Nephron (organoid): ENCODE measurements at regions not wholly inside any gene's neighbourhood (a gene's known extent, or its start where the extent isn't known, plus 50 kb on each side); places are given as distances from the start of the nearest gene placed in this dataset.

ENCODE experiments used
- H3K27ac Mint-ChIP-seq, 3 experiments: 2 replicates each; pipeline ENCODE4 v1.8.0; 2020; ENCODE audit warnings: mixed read lengths in 3 of 3, mild to moderate bottlenecking in 2 of 3, moderate library complexity in 1 of 3
- H3K27me3 Mint-ChIP-seq: 2 replicates; pipeline ENCODE4 v1.8.0; 2021; ENCODE audit warnings: low read depth, mild to moderate bottlenecking, moderate library complexity, mixed read lengths
- H3K36me3 Mint-ChIP-seq: 2 replicates; pipeline ENCODE4 v1.8.0; 2020; ENCODE audit warnings: low read depth, mixed read lengths
- H3K4me1 Mint-ChIP-seq: 2 replicates; pipeline ENCODE4 v1.8.0; 2020; ENCODE audit warnings: mixed read lengths
- H3K4me3 Mint-ChIP-seq, 3 experiments: 2 replicates each; pipeline ENCODE4 v1.8.0; 2020; ENCODE audit warnings: mild to moderate bottlenecking in 3 of 3, mixed read lengths in 3 of 3, moderate library complexity in 2 of 3
- H3K9me3 Mint-ChIP-seq: 2 replicates; pipeline ENCODE4 v1.8.0; 2020; ENCODE audit warnings: mixed read lengths
- TF ChIP-seq, protein P1 (sequence below), 3 experiments: fragments of 200-600 bp; sonication (generic); IDR thresholded peaks; one replicate each; pipeline ENCODE4 v1.5.0; 2021; ENCODE audit warnings: antibody characterized with exemption in 3 of 3; ENCODE audit not compliant: unreplicated experiment in 3 of 3

- no peaks in the 10 kb centered on the region for H3K27me3 Mint-ChIP-seq
- H3K4me1 Mint-ChIP-seq: no peaks in the 10 kb centered on the region
- H3K36me3 Mint-ChIP-seq: no peaks in the 10 kb centered on the region
These were observed 60.8 kb upstream of the ARRDC3 start for GRCh38 chr5:91443761-91444467.

DNA sequence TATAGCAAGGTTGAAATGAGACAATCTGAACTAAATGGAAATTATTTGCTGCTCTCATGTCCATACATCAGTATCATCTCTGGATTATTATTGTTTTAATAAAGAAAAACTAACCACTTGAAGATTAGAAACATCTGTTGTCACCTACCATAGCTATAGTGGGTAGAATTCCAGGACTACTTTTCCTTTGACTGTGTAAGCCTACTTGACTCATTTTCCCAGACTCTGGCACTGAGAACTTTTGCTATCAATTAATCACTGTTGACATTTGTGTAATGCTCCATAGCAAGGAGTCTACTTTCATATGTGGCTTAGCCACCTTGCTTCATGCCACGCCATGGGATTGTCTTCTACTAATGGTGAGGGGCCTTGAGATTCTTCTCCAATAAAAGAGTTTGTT lies 59.9 kb upstream of the ARRDC3 start:
- TF ChIP-seq, protein P1, sequence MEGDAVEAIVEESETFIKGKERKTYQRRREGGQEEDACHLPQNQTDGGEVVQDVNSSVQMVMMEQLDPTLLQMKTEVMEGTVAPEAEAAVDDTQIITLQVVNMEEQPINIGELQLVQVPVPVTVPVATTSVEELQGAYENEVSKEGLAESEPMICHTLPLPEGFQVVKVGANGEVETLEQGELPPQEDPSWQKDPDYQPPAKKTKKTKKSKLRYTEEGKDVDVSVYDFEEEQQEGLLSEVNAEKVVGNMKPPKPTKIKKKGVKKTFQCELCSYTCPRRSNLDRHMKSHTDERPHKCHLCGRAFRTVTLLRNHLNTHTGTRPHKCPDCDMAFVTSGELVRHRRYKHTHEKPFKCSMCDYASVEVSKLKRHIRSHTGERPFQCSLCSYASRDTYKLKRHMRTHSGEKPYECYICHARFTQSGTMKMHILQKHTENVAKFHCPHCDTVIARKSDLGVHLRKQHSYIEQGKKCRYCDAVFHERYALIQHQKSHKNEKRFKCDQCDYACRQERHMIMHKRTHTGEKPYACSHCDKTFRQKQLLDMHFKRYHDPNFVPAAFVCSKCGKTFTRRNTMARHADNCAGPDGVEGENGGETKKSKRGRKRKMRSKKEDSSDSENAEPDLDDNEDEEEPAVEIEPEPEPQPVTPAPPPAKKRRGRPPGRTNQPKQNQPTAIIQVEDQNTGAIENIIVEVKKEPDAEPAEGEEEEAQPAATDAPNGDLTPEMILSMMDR (IDR thresholded peaks at IDR 0.05; ENCODE audit: unreplicated experiment in 3 of 3): no peak
- no peaks in the 10 kb centered on the region for H3K4me1 Mint-ChIP-seq
- no peak overlapping the region for H3K4me3 Mint-ChIP-seq
- no peaks in the 10 kb centered on the region for H3K36me3 Mint-ChIP-seq
- H3K9me3 Mint-ChIP-seq: no peaks in the 10 kb centered on the region
- no peaks in the 10 kb centered on the region for H3K27me3 Mint-ChIP-seq
- H3K27ac Mint-ChIP-seq: no peak overlapping the region

More at GRCh38 chr5:91443761-91444467, 60.8 kb upstream of the ARRDC3 start:
- TF ChIP-seq, protein P1 (IDR thresholded peaks at IDR 0.05; ENCODE audit: unreplicated experiment in 3 of 3): no peak
- H3K9me3 Mint-ChIP-seq: no peaks in the 10 kb centered on the region
- no peak overlapping the region for H3K27ac Mint-ChIP-seq
- no peak overlapping the region for H3K4me3 Mint-ChIP-seq

DNA sequence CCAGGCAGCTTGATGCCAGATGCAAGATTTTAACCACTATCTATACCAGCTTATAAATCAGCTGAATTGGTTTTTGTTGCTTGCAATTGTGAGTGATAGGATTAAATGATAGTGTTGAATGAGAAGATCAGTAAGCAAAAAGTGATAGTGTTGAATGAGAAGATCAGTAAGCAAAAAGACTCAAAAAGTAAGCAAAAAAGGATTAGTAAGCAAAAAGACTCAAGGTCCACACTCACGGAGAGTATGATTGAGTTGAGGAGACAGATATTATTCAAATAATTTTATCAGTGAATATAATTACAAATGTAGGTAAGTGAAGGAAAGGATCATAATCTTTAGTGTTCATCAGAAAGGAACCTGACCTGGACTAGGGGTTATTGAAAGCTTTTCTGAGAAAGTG lies 58.0 kb upstream of the ARRDC3 start:
- no peaks in the 10 kb centered on the region for H3K36me3 Mint-ChIP-seq
- no peaks in the 10 kb centered on the region for H3K9me3 Mint-ChIP-seq
- TF ChIP-seq, protein P1 (IDR thresholded peaks at IDR 0.05; ENCODE audit: unreplicated experiment in 3 of 3): no peak
- H3K4me3 Mint-ChIP-seq: no peak overlapping the region
- H3K27ac Mint-ChIP-seq: no peak overlapping the region
- H3K27me3 Mint-ChIP-seq: no peaks in the 10 kb centered on the region
- no peaks in the 10 kb centered on the region for H3K4me1 Mint-ChIP-seq

- Mint-ChIP-seq H3K4me1 (no peaks in the 10 kb centered on the region), H3K27me3 (no peaks in the 10 kb centered on the region), H3K36me3 (no peaks in the 10 kb centered on the region), H3K4me3 (no peak overlapping the region), H3K27ac (no peak overlapping the region), H3K9me3 (no peaks in the 10 kb centered on the region)
- TF ChIP-seq, protein P1 (IDR thresholded peaks at IDR 0.05; ENCODE audit: unreplicated experiment in 3 of 3): no peak
These were observed 55.8 kb upstream of the ARRDC3 start for GRCh38 chr5:91438871-91439270.

DNA sequence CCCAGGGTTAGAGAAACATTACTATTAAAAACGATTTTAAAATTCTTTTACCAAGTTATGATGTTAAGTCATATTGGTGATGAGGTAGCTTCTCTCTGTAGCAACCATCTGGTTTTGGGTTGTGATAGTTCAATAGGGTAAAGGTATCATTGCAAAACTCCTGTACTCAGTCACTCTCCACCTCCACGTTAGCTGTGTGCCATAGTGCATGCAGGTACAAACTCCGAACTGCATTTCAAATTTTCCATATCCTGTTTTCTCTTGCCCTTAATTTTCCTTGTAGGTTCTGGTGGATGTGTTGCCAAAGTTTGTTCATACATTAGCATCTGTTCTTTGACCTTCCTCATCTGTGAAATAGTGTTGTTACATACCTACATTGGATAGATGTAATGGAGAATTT lies 53.1 kb upstream of the ARRDC3 start:
- TF ChIP-seq, protein P1 (IDR thresholded peaks at IDR 0.05; ENCODE audit: unreplicated experiment in 3 of 3): no peak
- Mint-ChIP-seq H3K27me3 (no peaks in the 10 kb centered on the region), H3K4me1 (no peaks in the 10 kb centered on the region), H3K27ac (no peak overlapping the region), H3K4me3 (no peak overlapping the region), H3K36me3 (no peaks in the 10 kb centered on the region), H3K9me3 (no peaks in the 10 kb centered on the region)

GRCh38 chr5:91434348-91434747 lies 51.2 kb upstream of the ARRDC3 start:
- Mint-ChIP-seq H3K9me3 (peaks cover 2% of the 10 kb centered on the region), H3K4me3 (no peak overlapping the region), H3K27ac (no peak overlapping the region), H3K27me3 (no peaks in the 10 kb centered on the region), H3K36me3 (no peaks in the 10 kb centered on the region), H3K4me1 (no peaks in the 10 kb centered on the region)
- TF ChIP-seq, protein P1 (IDR thresholded peaks at IDR 0.05; ENCODE audit: unreplicated experiment in 3 of 3): no peak
